ENCODE measurements at regions not wholly inside any gene's neighbourhood (a gene's known extent, or its start where the extent isn't known, plus 50 kb on each side); places are given as distances from the start of the nearest gene placed in this dataset.

GRCh38 chr16:52054326-52054725, 492.6 kb downstream of the TOX3 start:
- TF ChIP-seq CTCF (IDR thresholded peaks at IDR 0.05), result no peak
- TF ChIP-seq POLR2A (IDR thresholded peaks at IDR 0.05; ENCODE audit: low read depth), result no peak
